Liver (tissue), 8 donors: ENCODE measurements at regions not wholly inside any gene's neighbourhood (a gene's known extent, or its start where the extent isn't known, plus 50 kb on each side); places are given as distances from the start of the nearest gene placed in this dataset.

Experiments used
- DNase-seq: peaks from one replicate; pipeline ENCODE4 v3.0.0-alpha.2; 2017; ENCODE audit warnings: low spot score
- H3K27ac ChIP-seq, 2 donors: one replicate each; pipeline ENCODE4 v1.7.0; 2013; ENCODE audit warnings: inconsistent platforms in 2 of 2, low read length in 2 of 2, control low read depth in 1 of 2, low read depth in 1 of 2, mild to moderate bottlenecking in 1 of 2
- H3K27me3 ChIP-seq, 4 donors: one replicate each; pipeline versions ENCODE4 v1.6.1 to v1.7.0; 2013; ENCODE audit warnings: low read length in 3 of 4, inconsistent platforms in 1 of 4, mild to moderate bottlenecking in 1 of 4, moderate library complexity in 1 of 4; ENCODE audit not compliant: control insufficient read depth in 4 of 4, insufficient read depth in 4 of 4
- H3K36me3 ChIP-seq, 4 donors: one replicate each; pipeline versions ENCODE4 v1.6.1 to v1.7.0; 2013; ENCODE audit warnings: low read length in 3 of 4, mild to moderate bottlenecking in 3 of 4, low read depth in 1 of 4, moderate library complexity in 1 of 4; ENCODE audit not compliant: control insufficient read depth in 4 of 4, insufficient read depth in 3 of 4
- H3K4me1 ChIP-seq, 4 donors: one replicate each; pipeline versions ENCODE4 v1.6.1 to v1.7.0; 2013; ENCODE audit warnings: low read length in 3 of 4, mild to moderate bottlenecking in 3 of 4, moderate library complexity in 1 of 4; ENCODE audit not compliant: control insufficient read depth in 4 of 4, insufficient read depth in 4 of 4
- H3K4me3 ChIP-seq, 3 donors: one replicate each; pipeline versions ENCODE4 v1.6.1 to v1.7.0; 2013; ENCODE audit warnings: low read length in 3 of 3, control low read depth in 1 of 3, low read depth in 1 of 3, mild to moderate bottlenecking in 1 of 3
- H3K9ac ChIP-seq, 2 donors: one replicate each; pipeline ENCODE4 v1.7.0; 2013; ENCODE audit warnings: low read length in 2 of 2, mild to moderate bottlenecking in 2 of 2, moderate library complexity in 2 of 2, control low read depth in 1 of 2, low read depth in 1 of 2
- H3K9me3 ChIP-seq, 4 donors: one replicate each; pipeline versions ENCODE4 v1.6.1 to v1.7.0; 2013; ENCODE audit warnings: low read length in 3 of 4; ENCODE audit not compliant: control insufficient read depth in 4 of 4
- EGR1 ChIP-seq, 2 donors: IDR thresholded peaks; 2 replicates each; pipeline ENCODE4 v1.6.1; 2016 to 2018; ENCODE audit warnings: antibody characterized with exemption in 2 of 2, low read depth in 2 of 2
- FOXA1 ChIP-seq: IDR thresholded peaks from 2 replicates; pipeline ENCODE4 v1.6.1; 2016; ENCODE audit warnings: antibody characterized with exemption
- FOXA2 ChIP-seq: IDR thresholded peaks from 2 replicates; pipeline ENCODE4 v1.6.1; 2016; ENCODE audit warnings: antibody characterized with exemption
- GABPA ChIP-seq, 2 donors: IDR thresholded peaks in 1 of 2; conservative IDR thresholded peaks in 1 of 2; 2 replicates each; pipeline ENCODE4 v1.6.1; 2016; ENCODE audit warnings: antibody characterized with exemption in 2 of 2, mild to moderate bottlenecking in 1 of 2, moderate library complexity in 1 of 2
- HNF4A ChIP-seq, 2 donors: conservative IDR thresholded peaks; 2 replicates each; pipeline ENCODE4 v1.6.1; 2016; ENCODE audit warnings: antibody characterized with exemption in 2 of 2, mild to moderate bottlenecking in 2 of 2
- HNF4G ChIP-seq: IDR thresholded peaks from 2 replicates; pipeline ENCODE4 v1.6.1; 2016; ENCODE audit warnings: antibody characterized with exemption
- MAX ChIP-seq: IDR thresholded peaks from 2 replicates; pipeline ENCODE4 v1.6.1; 2016; ENCODE audit warnings: antibody characterized with exemption
- NR2F2 ChIP-seq: IDR thresholded peaks from 2 replicates; pipeline ENCODE4 v1.6.1; 2016; ENCODE audit warnings: antibody characterized with exemption
- RAD21 ChIP-seq, 2 donors: IDR thresholded peaks; 2 replicates each; pipeline ENCODE4 v1.6.1; 2016; ENCODE audit warnings: antibody characterized with exemption in 2 of 2, mild to moderate bottlenecking in 2 of 2
- RXRA ChIP-seq, 2 donors: IDR thresholded peaks; 2 replicates each; pipeline ENCODE4 v1.6.1; 2017 to 2018; ENCODE audit warnings: antibody characterized with exemption in 2 of 2, mild to moderate bottlenecking in 1 of 2
- SP1 ChIP-seq: IDR thresholded peaks from 2 replicates; pipeline ENCODE4 v1.6.1; 2018; ENCODE audit warnings: antibody characterized with exemption, mild to moderate bottlenecking
- YY1 ChIP-seq: IDR thresholded peaks from 2 replicates; pipeline ENCODE4 v1.6.1; 2016; ENCODE audit warnings: antibody characterized with exemption, mild to moderate bottlenecking
- WGBS: extraction: QIAGEN DNeasy Blood & Tissue Kit; methylation state at CpG from one replicate; pipeline ENCODE4 v1.1.7; 2013; 5-methylcytosine and 5-hydroxymethylcytosine counted together
- TF ChIP-seq, protein P1 (sequence below): IDR thresholded peaks from 2 replicates; pipeline ENCODE4 v1.6.1; 2016; ENCODE audit warnings: antibody characterized with exemption
- TF ChIP-seq, protein P2 (sequence below): fragments of 150-350 bp; IDR thresholded peaks from 2 replicates; pipeline ENCODE4 v1.5.1; 2017; ENCODE audit warnings: improper control_type of control experiment, low read depth, low read length; ENCODE audit not compliant: missing input control
- TF ChIP-seq, protein P3 (sequence below): IDR thresholded peaks from 2 replicates; pipeline ENCODE4 v1.6.1; 2016; ENCODE audit warnings: antibody characterized with exemption
- TF ChIP-seq, protein P4 (sequence below): IDR thresholded peaks from 2 replicates; pipeline ENCODE4 v1.6.1; 2016; ENCODE audit warnings: antibody characterized with exemption, mild to moderate bottlenecking
- donor health status: healthy.
- donor health status: healthy.
- donor health status: healthy.
- donor health status: healthy.
- donor health status: healthy.

- TF ChIP-seq, protein P1, sequence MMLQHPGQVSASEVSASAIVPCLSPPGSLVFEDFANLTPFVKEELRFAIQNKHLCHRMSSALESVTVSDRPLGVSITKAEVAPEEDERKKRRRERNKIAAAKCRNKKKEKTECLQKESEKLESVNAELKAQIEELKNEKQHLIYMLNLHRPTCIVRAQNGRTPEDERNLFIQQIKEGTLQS, result no peak
- no peak for TF ChIP-seq SP1
- no peak for TF ChIP-seq HNF4G
- TF ChIP-seq FOXA2, result no peak
- no peak for TF ChIP-seq MAX
- no peak for TF ChIP-seq RAD21 (IDR thresholded peaks at IDR 0.05)
These were observed 230.7 kb upstream of the GK2 start (continued) for GRCh38 chr4:79638735-79639134.

GRCh38 chr4:79636991-79637390 lies 229.0 kb upstream of the GK2 start:
- Histone ChIP-seq H3K4me3 (no peak overlapping the region), H3K4me1 (no peaks in the 10 kb centered on the region), H3K27me3 (no peaks in the 10 kb centered on the region), H3K36me3 (no peaks in the 10 kb centered on the region), H3K9me3 (no peaks in the 10 kb centered on the region), H3K9ac (no peak overlapping the region), H3K27ac (no peak overlapping the region)
- WGBS, result 66% methylated on average over 1 of the region's 1 CpG
- TF ChIP-seq HNF4G, result no peak
- TF ChIP-seq, protein P2, sequence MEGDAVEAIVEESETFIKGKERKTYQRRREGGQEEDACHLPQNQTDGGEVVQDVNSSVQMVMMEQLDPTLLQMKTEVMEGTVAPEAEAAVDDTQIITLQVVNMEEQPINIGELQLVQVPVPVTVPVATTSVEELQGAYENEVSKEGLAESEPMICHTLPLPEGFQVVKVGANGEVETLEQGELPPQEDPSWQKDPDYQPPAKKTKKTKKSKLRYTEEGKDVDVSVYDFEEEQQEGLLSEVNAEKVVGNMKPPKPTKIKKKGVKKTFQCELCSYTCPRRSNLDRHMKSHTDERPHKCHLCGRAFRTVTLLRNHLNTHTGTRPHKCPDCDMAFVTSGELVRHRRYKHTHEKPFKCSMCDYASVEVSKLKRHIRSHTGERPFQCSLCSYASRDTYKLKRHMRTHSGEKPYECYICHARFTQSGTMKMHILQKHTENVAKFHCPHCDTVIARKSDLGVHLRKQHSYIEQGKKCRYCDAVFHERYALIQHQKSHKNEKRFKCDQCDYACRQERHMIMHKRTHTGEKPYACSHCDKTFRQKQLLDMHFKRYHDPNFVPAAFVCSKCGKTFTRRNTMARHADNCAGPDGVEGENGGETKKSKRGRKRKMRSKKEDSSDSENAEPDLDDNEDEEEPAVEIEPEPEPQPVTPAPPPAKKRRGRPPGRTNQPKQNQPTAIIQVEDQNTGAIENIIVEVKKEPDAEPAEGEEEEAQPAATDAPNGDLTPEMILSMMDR, result no peak
- TF ChIP-seq FOXA1, result no peak
- no peak for TF ChIP-seq RAD21 (IDR thresholded peaks at IDR 0.05)
- no peak for TF ChIP-seq EGR1 (IDR thresholded peaks at IDR 0.05; ENCODE audit: low read depth in 2 of 2)
- TF ChIP-seq GABPA (IDR thresholded peaks at IDR 0.05 in 1 of 2, conservative IDR thresholded peaks at IDR 0.05 in 1 of 2), result no peak
- no peak for TF ChIP-seq MAX
- no peak for TF ChIP-seq HNF4A (conservative IDR thresholded peaks at IDR 0.05)
- TF ChIP-seq, protein P3, sequence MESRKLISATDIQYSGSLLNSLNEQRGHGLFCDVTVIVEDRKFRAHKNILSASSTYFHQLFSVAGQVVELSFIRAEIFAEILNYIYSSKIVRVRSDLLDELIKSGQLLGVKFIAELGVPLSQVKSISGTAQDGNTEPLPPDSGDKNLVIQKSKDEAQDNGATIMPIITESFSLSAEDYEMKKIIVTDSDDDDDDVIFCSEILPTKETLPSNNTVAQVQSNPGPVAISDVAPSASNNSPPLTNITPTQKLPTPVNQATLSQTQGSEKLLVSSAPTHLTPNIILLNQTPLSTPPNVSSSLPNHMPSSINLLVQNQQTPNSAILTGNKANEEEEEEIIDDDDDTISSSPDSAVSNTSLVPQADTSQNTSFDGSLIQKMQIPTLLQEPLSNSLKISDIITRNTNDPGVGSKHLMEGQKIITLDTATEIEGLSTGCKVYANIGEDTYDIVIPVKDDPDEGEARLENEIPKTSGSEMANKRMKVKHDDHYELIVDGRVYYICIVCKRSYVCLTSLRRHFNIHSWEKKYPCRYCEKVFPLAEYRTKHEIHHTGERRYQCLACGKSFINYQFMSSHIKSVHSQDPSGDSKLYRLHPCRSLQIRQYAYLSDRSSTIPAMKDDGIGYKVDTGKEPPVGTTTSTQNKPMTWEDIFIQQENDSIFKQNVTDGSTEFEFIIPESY, result no peak
- TF ChIP-seq FOXA2, result no peak
- TF ChIP-seq YY1, result no peak
- TF ChIP-seq SP1, result no peak
- TF ChIP-seq, protein P1, result no peak
- TF ChIP-seq, protein P4, sequence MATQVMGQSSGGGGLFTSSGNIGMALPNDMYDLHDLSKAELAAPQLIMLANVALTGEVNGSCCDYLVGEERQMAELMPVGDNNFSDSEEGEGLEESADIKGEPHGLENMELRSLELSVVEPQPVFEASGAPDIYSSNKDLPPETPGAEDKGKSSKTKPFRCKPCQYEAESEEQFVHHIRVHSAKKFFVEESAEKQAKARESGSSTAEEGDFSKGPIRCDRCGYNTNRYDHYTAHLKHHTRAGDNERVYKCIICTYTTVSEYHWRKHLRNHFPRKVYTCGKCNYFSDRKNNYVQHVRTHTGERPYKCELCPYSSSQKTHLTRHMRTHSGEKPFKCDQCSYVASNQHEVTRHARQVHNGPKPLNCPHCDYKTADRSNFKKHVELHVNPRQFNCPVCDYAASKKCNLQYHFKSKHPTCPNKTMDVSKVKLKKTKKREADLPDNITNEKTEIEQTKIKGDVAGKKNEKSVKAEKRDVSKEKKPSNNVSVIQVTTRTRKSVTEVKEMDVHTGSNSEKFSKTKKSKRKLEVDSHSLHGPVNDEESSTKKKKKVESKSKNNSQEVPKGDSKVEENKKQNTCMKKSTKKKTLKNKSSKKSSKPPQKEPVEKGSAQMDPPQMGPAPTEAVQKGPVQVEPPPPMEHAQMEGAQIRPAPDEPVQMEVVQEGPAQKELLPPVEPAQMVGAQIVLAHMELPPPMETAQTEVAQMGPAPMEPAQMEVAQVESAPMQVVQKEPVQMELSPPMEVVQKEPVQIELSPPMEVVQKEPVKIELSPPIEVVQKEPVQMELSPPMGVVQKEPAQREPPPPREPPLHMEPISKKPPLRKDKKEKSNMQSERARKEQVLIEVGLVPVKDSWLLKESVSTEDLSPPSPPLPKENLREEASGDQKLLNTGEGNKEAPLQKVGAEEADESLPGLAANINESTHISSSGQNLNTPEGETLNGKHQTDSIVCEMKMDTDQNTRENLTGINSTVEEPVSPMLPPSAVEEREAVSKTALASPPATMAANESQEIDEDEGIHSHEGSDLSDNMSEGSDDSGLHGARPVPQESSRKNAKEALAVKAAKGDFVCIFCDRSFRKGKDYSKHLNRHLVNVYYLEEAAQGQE, result no peak
- TF ChIP-seq RXRA (IDR thresholded peaks at IDR 0.05), result no peak
- TF ChIP-seq NR2F2, result no peak
- DNase-seq, result no peak
